ENCODE measurements at regions not wholly inside any gene's neighbourhood (a gene's known extent, or its start where the extent isn't known, plus 50 kb on each side); places are given as distances from the start of the nearest gene placed in this dataset.
"Not testable (repeated sequence)": the region's sequence is repeated elsewhere in the genome, so short reads cannot be mapped to it uniquely, and the experiment has no call there.

- no peak for DNase-seq
These were observed 134.4 kb upstream of the TMEM170B start for GRCh38 chr6:11403035-11403601.

DNA sequence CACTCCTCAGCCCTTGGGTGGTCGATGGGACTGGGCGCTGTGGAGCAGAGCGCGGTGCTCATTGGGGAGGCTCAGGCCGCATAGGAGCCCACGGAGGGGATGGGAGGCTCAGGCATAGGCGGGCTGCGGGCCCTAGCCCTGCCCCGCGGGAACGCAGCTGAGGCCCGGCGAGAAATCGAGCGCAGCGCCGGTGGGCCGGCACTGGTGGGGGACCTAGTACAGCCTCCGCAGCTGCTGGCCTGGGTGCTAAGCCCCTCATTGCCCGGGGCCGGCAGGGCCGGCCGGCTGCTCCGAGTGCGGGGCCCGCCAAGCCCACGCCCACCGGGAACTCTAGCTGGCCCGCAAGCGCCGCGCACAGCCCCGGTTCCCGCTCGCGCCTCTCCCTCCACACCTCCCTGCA, 135.0 kb upstream of the TMEM170B start:
- not testable (repeated sequence) for DNase-seq

DNA sequence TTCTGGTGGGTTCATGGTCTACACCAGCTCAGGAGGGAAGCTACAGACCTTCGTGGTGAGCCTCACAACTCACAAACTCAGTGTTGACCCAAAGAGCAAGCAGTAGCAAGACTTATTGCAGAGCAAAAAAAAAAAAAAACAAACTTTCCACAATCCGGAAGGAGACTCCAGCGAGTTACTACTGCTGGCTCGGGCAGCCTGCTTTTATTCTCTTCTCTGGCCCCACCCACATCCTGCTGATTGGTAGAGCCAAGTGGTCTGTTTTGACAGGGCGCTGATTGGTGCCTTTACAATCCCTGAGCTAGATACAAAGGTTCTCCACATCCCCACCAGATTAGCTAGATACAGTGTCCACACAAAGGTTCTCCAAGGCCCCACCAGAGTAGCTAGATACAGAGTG, 135.6 kb upstream of the TMEM170B start:
- DNase-seq = not testable (repeated sequence)

GRCh38 chr6:11398451-11399326, 138.9 kb upstream of the TMEM170B start:
- no peak for DNase-seq

DNA sequence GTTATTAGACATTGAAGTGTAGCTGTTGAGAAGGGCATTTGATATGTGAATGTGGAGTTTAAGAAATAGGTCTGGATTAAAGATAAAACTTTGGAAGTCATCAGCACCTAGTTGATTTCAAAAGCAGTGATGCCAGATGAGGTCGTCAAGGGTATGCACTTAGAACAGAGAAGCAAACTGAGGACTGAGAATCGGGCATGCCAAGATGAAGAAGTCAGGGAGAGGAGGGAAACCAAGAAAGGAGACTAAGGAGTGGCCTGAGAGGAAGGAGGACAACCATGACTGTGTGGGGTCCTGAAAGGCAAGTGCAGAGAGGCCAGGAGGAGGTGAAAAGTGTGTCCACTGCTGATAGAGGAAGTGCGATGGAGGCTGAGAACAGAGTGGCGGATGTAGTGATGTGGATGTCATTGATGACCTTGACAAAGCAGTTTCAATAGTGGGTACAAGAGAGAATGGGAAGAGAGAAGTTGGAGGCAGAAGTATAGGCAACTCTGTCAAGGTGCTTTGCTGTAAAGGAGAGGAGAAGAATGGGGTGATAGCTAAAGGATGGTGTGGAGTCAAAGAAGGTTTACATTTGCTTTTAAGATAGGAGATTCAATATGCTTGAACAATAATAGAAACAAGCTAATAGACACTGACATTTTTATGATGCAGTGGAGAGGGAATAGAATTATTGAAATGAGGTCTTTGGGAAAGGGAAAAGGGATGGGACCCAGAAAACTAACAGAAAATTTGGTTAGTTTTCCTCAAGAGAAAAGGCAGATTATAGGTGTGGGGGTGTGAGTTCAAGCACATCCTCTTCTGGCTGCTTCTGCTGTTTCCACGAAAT, 139.7 kb upstream of the TMEM170B start:
- DNase-seq = no peak

- no peak for DNase-seq
These were observed 140.7 kb upstream of the TMEM170B start for GRCh38 chr6:11396860-11397259.

DNA sequence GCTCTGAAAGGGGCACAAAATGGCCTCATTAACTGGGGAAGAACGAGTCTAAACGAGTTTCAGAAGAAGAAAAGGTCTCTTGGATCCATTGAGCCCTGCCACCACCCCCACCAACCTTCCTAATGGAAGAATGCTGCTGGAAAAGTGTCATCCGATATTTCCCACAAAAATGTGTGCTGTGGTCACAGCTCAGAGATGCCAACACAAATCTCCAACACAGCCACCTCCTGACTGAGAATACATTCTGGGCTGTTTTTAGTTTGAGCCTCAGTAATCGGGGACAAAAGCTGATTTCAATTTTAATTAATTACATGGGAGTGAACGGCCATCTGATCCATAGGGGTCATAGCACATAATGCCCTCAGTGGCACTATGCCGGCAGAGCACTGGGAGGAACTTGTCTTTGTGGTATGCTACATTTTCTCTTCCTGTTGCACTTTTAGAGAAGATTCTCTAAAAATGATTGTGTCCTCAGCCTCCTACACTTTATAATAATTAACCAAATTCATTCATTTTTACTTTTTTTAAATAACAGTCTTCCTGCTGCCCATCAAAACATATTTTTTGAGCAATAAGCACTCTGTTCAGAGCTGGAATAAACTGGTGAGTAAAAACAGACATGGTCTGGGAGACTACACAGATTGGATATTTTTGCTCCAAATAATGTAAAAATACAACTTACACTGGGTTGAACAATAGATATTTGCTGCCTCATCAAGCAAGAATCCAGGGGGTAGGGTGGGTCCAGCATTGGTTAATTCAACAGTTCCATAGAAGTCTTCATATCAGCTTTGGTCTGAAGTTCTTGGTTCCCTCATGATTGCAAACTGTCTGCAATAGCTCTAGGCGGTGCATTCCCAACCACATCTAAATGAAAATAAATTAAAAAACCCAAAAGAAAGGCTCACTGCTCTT, 143.6 kb upstream of the TMEM170B start:
- no peak for DNase-seq

DNA sequence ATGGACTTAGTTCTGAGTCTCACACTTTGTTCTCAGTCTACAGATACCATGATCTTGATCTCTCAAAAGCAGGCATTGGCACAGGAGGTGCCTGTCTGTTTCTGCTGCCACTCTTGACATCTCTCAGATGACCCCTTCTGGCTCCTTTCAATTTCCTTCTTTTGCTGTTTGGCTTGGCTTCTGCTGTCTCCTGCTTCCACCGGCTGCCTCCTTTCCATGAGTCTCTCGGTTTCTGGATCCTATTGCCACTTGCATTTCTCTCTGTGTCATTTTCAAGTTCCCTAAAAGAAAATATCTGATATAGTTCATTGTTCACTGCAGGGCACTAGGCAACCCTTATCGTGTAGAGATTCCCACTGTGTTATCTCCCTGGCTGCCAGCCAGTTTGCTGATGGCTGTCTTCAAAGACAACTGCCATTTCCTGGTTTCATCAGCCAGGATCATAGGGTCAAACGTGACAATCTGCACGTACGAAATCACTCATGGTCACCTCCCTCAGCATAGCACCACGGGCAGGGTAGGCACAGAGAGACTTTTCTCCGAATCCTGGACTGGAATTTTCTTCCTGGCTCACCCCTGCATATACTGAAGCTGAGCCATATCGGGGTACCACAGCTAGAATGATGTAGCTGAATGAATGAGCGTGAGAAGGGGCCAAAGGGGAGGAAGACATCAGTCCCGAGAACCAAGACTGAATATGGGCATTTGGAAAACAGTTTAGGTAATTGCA, 144.6 kb upstream of the TMEM170B start:
- DNase-seq = no peak

- no peak for DNase-seq
These were observed 145.4 kb upstream of the TMEM170B start for GRCh38 chr6:11391934-11392777.

DNA sequence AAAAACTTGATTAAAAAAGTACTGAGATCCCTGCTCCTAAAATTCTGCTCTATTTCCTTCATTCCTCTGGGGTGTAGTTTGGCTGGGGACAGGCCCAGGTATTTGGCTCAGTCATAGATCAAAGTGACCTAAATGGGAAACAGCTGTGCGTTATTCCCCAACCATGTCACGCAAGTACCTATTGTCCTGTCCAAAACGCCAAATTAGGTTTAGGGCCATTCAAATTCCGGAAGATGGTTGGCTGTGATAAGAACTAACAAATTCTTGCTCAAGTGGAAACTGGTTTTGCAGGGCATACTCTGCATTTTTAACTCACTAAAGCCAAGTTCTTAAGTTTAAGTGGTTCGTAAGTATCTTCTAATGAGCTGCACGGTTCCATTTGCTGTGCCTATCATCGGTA, 147.6 kb upstream of the TMEM170B start:
- DNase-seq = no peak

DNA sequence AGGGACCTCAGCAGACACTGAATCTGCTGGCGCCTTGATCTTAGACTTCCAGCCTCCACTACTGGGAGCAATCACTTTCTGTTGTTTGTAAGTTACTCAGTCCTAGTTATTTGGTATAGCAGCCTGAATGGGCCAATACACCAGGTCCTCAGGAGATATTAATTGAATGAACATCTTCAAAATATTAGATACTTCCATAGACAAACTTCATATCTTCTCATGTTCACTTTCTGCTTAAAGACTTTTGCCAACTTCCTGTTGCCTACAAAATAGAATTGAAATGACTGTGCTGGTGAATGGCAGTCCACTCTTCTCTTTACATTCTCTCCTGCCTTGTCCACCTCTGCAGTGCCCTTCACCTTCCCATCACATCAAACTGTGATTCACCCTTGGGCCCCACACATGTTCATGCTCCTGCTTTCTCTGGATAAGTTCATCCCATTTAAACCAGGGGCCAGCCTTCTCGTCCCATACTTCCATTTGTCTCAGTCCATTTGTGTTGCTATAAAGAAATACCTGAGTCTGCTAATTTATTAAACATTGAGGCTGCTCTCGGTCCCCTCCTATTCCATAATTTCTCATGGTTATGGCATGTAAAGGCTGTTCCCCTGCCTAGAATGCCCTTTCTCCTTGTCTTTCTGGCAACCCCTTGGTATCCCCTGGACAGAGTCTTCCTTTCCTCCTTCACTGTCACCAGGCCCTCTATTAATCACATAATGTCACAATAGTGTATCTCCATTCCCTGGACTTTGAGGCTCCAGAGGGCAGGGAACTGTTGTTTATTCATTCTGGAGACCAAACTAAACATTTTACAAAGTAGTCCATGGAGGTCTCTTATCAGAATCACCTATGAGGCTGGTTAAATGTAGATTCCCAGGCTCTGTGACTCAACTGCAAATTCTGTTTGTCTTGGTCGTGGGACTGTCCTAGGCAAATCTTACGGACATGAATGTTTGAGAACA, 148.3 kb upstream of the TMEM170B start:
- no peak for DNase-seq

DNA sequence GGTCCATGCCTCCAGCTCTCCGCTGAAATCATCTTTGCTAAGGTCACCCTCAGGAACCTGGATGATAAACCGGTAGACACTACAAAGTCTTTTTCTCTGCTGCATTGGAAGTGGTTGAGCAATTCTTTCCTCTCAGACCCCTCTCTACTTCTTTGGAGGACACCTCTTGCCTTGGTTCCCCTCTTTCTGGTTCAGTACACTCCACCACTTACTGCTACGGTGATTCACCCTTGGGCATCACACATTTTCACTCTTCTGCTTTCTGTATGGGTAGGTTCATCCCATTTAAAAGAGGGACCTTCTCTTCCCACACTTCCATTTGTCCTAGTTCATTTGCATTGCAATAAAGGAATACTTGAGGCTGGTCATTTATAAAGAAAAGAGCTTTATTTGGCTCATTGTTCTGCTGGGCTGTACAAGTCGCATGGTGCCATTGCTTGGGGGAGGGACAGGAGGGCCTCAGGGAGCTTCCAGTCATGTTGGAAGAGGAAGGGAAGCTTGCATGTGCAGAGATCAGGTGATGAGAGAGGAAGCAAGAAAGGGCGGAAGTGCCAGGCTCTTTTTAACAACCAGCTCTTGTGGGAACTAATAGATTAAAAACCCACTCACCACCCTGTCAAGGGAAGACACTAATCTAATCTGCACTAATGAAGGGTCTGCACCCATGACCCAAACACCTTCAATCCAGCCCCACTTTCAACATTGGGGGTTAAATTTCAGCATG, 149.7 kb upstream of the TMEM170B start:
- no peak for DNase-seq

DNA sequence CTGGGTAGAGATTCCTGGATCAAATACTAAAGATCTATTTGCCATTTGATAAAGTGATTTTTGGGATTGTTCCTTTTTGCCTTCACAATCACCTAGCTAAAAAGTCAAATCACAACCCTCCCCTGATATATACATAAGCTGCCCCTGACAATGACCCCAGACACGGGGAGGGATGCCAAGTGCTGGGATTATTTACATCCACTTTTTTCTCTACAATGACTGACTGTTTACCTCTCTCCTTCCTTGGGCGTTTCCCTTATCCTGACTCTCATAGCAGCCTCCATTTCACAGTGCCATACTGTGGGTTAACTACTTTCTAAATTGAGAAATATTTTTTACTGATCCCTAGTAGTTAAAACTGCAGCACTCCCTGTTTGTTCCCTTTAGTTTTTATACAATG, 150.8 kb upstream of the TMEM170B start:
- DNase-seq = no peak

DNA sequence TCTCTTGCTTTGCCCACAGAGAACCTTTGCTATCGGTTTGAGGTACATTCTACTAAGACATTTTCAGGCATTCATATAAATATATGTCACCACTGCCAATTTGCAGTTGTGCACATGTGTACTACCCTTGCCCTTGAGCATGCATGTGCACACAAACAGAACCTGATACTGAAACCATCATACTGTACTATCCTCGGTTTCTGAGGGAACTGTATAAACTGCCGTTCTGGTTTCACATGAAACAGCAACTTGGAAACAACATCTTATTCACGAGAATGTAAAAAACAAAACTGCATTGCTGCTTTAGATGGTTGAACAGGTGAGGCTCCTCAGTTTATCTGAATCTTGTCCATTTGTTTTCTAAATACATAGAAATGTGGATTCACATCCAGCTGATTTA, 151.2 kb upstream of the TMEM170B start:
- DNase-seq = peak; percentile 21

GRCh38 chr6:11384531-11385309, 152.3 kb upstream of the NEDD9 start:
- DNase-seq = no peak

DNA sequence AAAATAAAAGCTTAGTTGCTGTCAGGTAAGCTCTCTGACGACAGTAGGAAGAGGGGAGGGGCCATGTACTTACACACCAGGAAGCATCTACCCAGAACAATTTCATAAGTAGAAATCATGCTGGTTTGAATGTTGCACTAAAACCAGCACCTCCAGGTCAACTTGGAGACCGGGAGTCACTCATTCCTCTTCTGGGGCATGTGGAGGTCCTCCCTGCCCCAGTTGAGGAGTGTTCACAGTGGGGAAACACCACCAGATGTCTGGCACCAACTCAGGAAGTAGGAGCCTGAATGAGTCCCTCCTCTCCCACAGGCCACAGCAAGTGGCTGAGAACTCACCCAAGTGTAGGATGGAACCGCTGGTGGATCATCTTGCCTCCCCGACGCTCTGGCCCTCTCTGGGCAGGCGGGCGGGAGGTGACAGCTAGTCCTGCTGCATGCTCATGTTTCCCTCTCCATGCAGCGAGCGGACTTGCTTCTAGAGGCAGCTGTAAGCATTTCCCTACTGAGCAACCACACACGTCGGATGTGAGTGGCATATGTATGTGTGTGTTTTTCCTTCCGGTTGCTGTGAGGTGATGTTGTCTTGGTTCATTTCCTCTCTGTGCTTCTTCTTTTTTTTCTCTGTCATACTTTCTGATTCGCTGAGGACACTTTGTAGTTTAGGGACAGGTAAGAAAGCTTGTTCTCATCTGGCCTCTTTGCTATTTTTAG, 149.5 kb upstream of the NEDD9 start:
- DNase-seq = peak; percentile 69

DNA sequence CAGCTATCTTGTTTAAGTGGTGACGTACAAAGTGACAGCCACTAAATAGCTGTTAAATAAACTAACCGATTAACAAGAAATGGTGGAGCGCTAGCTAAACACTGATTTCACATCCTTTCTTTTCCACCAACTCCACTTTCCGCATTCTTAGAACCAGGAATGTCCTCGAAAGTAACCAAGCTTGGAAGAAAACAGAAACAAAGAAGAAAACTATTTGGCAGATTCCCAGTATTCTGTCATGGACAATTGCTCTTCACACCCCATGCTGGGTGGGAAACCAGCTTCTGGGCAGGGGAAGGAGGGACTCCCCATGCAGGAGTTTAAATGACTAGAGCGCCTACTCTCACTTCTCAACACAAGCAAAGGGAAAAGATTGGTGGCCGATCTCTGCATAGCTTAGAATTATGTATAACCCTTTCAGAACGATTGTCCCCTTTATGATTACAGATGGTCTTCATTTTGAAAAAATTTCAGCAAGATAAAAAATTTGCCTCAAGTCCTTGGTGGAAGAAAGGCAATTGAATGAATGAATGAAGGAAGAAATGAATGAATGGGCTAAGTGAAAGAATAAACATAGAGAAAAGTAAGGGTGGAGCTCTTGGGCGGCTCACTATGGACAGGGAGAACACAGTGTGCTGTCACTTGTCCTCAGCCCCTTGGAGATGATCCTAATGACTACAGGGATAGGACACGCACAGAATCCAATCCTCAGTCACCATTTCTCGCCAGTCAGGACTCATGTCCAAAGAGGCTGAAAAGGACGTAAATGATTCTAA, 148.7 kb upstream of the NEDD9 start:
- no peak for DNase-seq
